K562 (cell line): ENCODE measurements at regions not wholly inside any gene's neighbourhood (a gene's known extent, or its start where the extent isn't known, plus 50 kb on each side); places are given as distances from the start of the nearest gene placed in this dataset.

Experiments
- ATAC-seq: fragments of 200-7000 bp; cut with Tn5 transposase; 3 replicates; pipeline ENCODE4 v1.9.1; 2020; ENCODE audit warnings: moderate library complexity
- BruUV-seq: library from RNA; stranded (reverse); fragments of 400-500 nt; replicated peaks from 2 replicates; lab custom pipeline; 2021; lab: Mats Ljungman, UMichigan
- CTCF ChIA-PET: fragments of 300-600 bp; formaldehyde crosslinking; extraction: SDS; loops from one replicate; lab custom pipeline; 2021; ENCODE audit warnings: low intra/inter-chr PET ratio; lab: Yijun Ruan, JAX
- POLR2A ChIA-PET: fragments of 300-600, 350-650 bp; sonication (Branson Sonifier 250); formaldehyde crosslinking; extraction: SDS; loops from one replicate; lab custom pipeline; 2021; ENCODE audit warnings: antibody characterized with exemption, inconsistent platforms; lab: Yijun Ruan, JAX
- DNase-seq, 4 experiments: peaks; one replicate each; pipeline versions ENCODE4 v3.0.0 to v3.0.0-alpha.2; 2011 to 2018; ENCODE audit warnings: low spot score in 3 of 4, mixed read lengths in 3 of 4; ENCODE audit errors: extremely low read depth in 1 of 4
- FAIRE-seq: peaks from 2 replicates; lab custom pipeline; 2011; peaks lifted over from hg19 to GRCh38; lab: Jason Lieb, UNC
- H2AFZ ChIP-seq: 2 replicates; pipeline ENCODE4 v1.6.0; 2011; ENCODE audit warnings: low read depth, low read length, control low read depth, inconsistent platforms
- H3K27ac ChIP-seq: fragments of 200-600 bp; 3 replicates; pipeline ENCODE4 v1.8.0; 2011; ENCODE audit warnings: low read depth, mild to moderate bottlenecking, control low read depth, inconsistent platforms, low read length, moderate library complexity, mixed read lengths; ENCODE audit errors: extremely low read depth
- H3K27me3 ChIP-seq, 2 experiments: fragments of 300-600 bp in 1 of 2; 2 replicates in 1 of 2; 3 replicates in 1 of 2; pipeline versions ENCODE4 v1.6.0 to v1.8.0; 2011; ENCODE audit warnings: inconsistent platforms in 2 of 2, low read length in 2 of 2, mild to moderate bottlenecking in 1 of 2, mixed read lengths in 1 of 2, moderate library complexity in 1 of 2; ENCODE audit not compliant: control insufficient read depth in 2 of 2, insufficient read depth in 2 of 2
- H3K36me3 ChIP-seq: fragments of 300-600 bp; 3 replicates; pipeline ENCODE4 v1.8.0; 2011; ENCODE audit warnings: mild to moderate bottlenecking, low read length, inconsistent platforms; ENCODE audit not compliant: control insufficient read depth, insufficient read depth
- H3K4me1 ChIP-seq, 2 experiments: fragments of 200-600 bp in 1 of 2; replicated peaks in 1 of 2; 2 replicates in 1 of 2; 3 replicates in 1 of 2; pipeline versions ENCODE4 v1.5.1 to v1.8.0; 2011; ENCODE audit warnings: inconsistent platforms in 2 of 2, low read length in 2 of 2, mild to moderate bottlenecking in 1 of 2, mixed read lengths in 1 of 2, moderate library complexity in 1 of 2; ENCODE audit not compliant: control insufficient read depth in 2 of 2, insufficient read depth in 2 of 2
- H3K4me2 ChIP-seq: 2 replicates; pipeline ENCODE4 v1.6.1; 2011; ENCODE audit warnings: low read length, control low read depth, inconsistent platforms, mixed read lengths; ENCODE audit not compliant: insufficient read depth
- H3K4me3 ChIP-seq: fragments of 200-600 bp; sonication (generic), shearing (Covaris generic); 2 replicates; pipeline ENCODE4 v1.5.1; 2016; ENCODE audit warnings: control low read depth, inconsistent platforms
- H3K79me2 ChIP-seq: fragments of 200-600 bp; 3 replicates; pipeline ENCODE4 v1.8.0; 2011; ENCODE audit warnings: low read length, inconsistent platforms; ENCODE audit not compliant: control insufficient read depth, insufficient read depth
- H3K9ac ChIP-seq, 2 experiments: 2 replicates each; pipeline versions ENCODE4 v1.6.0 to v1.6.1; 2011; ENCODE audit warnings: low read depth in 2 of 2, low read length in 2 of 2, control low read depth in 1 of 2, inconsistent platforms in 1 of 2, mild to moderate bottlenecking in 1 of 2, mixed read lengths in 1 of 2; ENCODE audit not compliant: insufficient read depth in 1 of 2
- H3K9me1 ChIP-seq: one replicate; pipeline ENCODE4 v1.6.0; 2011; ENCODE audit warnings: inconsistent platforms, mild to moderate bottlenecking, low read length, moderate library complexity; ENCODE audit not compliant: control insufficient read depth, insufficient read depth
- H3K9me3 ChIP-seq: replicated peaks from 2 replicates; pipeline ENCODE4 v1.5.1; 2011; ENCODE audit warnings: low read depth, low read length, inconsistent platforms; ENCODE audit not compliant: control insufficient read depth, insufficient read depth
- H4K20me1 ChIP-seq: replicated peaks from 2 replicates; pipeline ENCODE4 v1.6.1; 2011; ENCODE audit warnings: low read length, inconsistent platforms, mixed read lengths; ENCODE audit not compliant: control insufficient read depth, insufficient read depth
- CEBPZ ChIP-seq: fragments of 150-350 bp; IDR thresholded peaks from 2 replicates; pipeline ENCODE4 v1.6.1; 2014; ENCODE audit warnings: low read depth, mild to moderate bottlenecking, low read length, borderline replicate concordance
- CSDE1 ChIP-seq, 2 experiments: fragments of 450-650 bp; IDR thresholded peaks; 2 replicates each; pipeline ENCODE4 v1.6.1; 2016; ENCODE audit warnings: mild to moderate bottlenecking in 1 of 2
- ETV6 ChIP-seq, 3 experiments: fragments of 150-350 bp in 1 of 3; sonication (generic) in 1 of 3; formaldehyde crosslinking in 1 of 3; IDR thresholded peaks; 2 replicates each; pipeline versions ENCODE4 v1.6.1 to v1.8.0; 2014 to 2022; ENCODE audit warnings: borderline replicate concordance in 2 of 3, low read depth in 2 of 3, antibody characterized with exemption in 1 of 3, low read length in 1 of 3, mild to moderate bottlenecking in 1 of 3, missing genetic modification reagents in 1 of 3
- MTA2 ChIP-seq: fragments of 450-650 bp; IDR thresholded peaks from 2 replicates; pipeline ENCODE4 v1.6.1; 2016; ENCODE audit warnings: low read depth
- PHF8 ChIP-seq: fragments of 200-600 bp; sonication (generic); IDR thresholded peaks from 2 replicates; pipeline ENCODE4 v1.6.1; 2012; ENCODE audit warnings: mixed run types, mild to moderate bottlenecking, inconsistent platforms, low read length, moderate library complexity, borderline replicate concordance
- PTTG1 ChIP-seq: fragments of 450-650 bp; IDR thresholded peaks from 2 replicates; pipeline ENCODE4 v1.6.1; 2016; ENCODE audit warnings: low read depth, mild to moderate bottlenecking, missing genetic modification characterization, missing compliant biosample characterization
- RFX7 ChIP-seq: fragments of 250-450 bp; sonication (Bioruptor Pico); IDR thresholded peaks from 2 replicates; pipeline ENCODE4 v1.5.1; 2021; ENCODE audit warnings: mild to moderate bottlenecking
- SNAPC5 ChIP-seq: fragments of 250-450 bp; sonication (Bioruptor Pico); IDR thresholded peaks from 2 replicates; pipeline ENCODE4 v1.8.0; 2021; ENCODE audit warnings: moderate library complexity, mild to moderate bottlenecking, inconsistent platforms
- TFAM ChIP-seq: fragments of 250-450 bp; sonication (Bioruptor Pico); conservative IDR thresholded peaks from 2 replicates; pipeline ENCODE4 v1.5.0; 2021; ENCODE audit warnings: mild to moderate bottlenecking, moderate library complexity
- TSHZ1 ChIP-seq: fragments of 250-450 bp; sonication (Bioruptor Pico); IDR thresholded peaks from 2 replicates; pipeline ENCODE4 v1.4.0; 2020; ENCODE audit warnings: mild to moderate bottlenecking, moderate library complexity
- U2AF2 ChIP-seq: fragments of 200-400 bp; formaldehyde crosslinking; optimal IDR thresholded peaks from 2 replicates; pipeline ENCODE3; 2017; ENCODE audit warnings: low read depth, mild to moderate bottlenecking, low read length
- WGBS: fragments of 100-300 bp; shearing (Covaris generic); methylation state at CpG from one replicate; pipeline ENCODE4 v1.1.6; 2016; ENCODE audit warnings: low coverage, mixed read lengths; ENCODE audit not compliant: insufficient coverage; ENCODE audit errors: missing lambda C conversion rate; 5-methylcytosine and 5-hydroxymethylcytosine counted together
- in situ Hi-C: fragments of 300-500 bp; cut with MboI; formaldehyde crosslinking; loops from 4 replicates; pipeline ENCODE4 v1.15.0; 2018; ENCODE audit warnings: inconsistent platforms, mixed read lengths
- intact Hi-C: fragments of 100-400 bp; cut with micrococcal nuclease; formaldehyde crosslinking; loops from 2 replicates; pipeline ENCODE4 v1.14.2; 2022

GRCh38 chr7:41193738-41194282 lies 509.1 kb downstream of the INHBA start (continued):
- TF ChIP-seq TSHZ1: no peak

- Histone ChIP-seq H3K27ac (no peak overlapping the region), H2AFZ (no peak overlapping the region), H4K20me1 (no peaks in the 10 kb centered on the region), H3K27me3 (no peaks in the 10 kb centered on the region), H3K9me3 (no peaks in the 10 kb centered on the region; the same call in 1 of the 2 replicates), H3K4me2 (no peak overlapping the region), H3K9ac (no peak overlapping the region), H3K4me3 (no peak overlapping the region), H3K79me2 (no peaks in the 10 kb centered on the region), H3K36me3 (no peaks in the 10 kb centered on the region), H3K4me1 (no peaks in the 10 kb centered on the region)
- CTCF ChIA-PET: no interaction called here
- FAIRE-seq (no peak), DNase-seq (no peak), ATAC-seq (no peak)
- POLR2A ChIA-PET: no interaction called here
- no TSS peak for BruUV-seq
- intact Hi-C loops (no loop called here), in situ Hi-C loops (no loop called here)
- WGBS: 0% methylated on average over 2 of the region's 2 CpGs
- no peak for TF ChIP-seq U2AF2
- no peak for TF ChIP-seq PTTG1 (tag)
- TF ChIP-seq MTA2: no peak
- TF ChIP-seq PHF8: no peak
- TF ChIP-seq RFX7 (CRISPR knock-in tag): no peak
- no peak for TF ChIP-seq CEBPZ
- no peak for TF ChIP-seq ETV6 (IDR thresholded peaks at IDR 0.05; ENCODE audit: borderline replicate concordance in 1 of 2, low read depth in 2 of 2, low read length in 1 of 2)
- TF ChIP-seq ETV6 (CRISPR knock-in tag; IDR thresholded peaks at IDR 0.05; ENCODE audit: borderline replicate concordance): no peak
- no peak for TF ChIP-seq SNAPC5 (CRISPR knock-in tag)
- TF ChIP-seq CSDE1 (IDR thresholded peaks at IDR 0.05): no peak
- no peak for TF ChIP-seq TFAM (CRISPR knock-in tag)
- TF ChIP-seq, all 486 proteins: peak for 0
- no peaks in the 10 kb centered on the region for H3K9me1 ChIP-seq
Measured at GRCh38 chr7:41190581-41190980, 512.3 kb downstream of the INHBA start.
